ENCODE measurements at regions not wholly inside any gene's neighbourhood (a gene's known extent, or its start where the extent isn't known, plus 50 kb on each side); places are given as distances from the start of the nearest gene placed in this dataset.

- peaks cover 81% of the 10 kb centered on the region for H3K36me3 ChIP-seq (ENCODE audit: insufficient read depth, low read length)
- H3K4me3 ChIP-seq (ENCODE audit: low read length) = no peak overlapping the region
- peak overlapping the region; percentile 79 for H3K4me3 Mint-ChIP-seq
- ATAC-seq (ENCODE audit: poor library complexity) (no peak), DNase-seq (no peak)
- intact Hi-C loops (cut with DNase I, micrococcal nuclease) = no loop called here
- no peak for TF ChIP-seq CTCF (IDR thresholded peaks at IDR 0.05)
- H3K36me3 Mint-ChIP-seq (ENCODE audit: low read depth) = peaks cover 94% of the 10 kb centered on the region
- no peaks in the 10 kb centered on the region for H3K9me3 ChIP-seq (ENCODE audit: control insufficient read depth in 1 of 2, insufficient read depth in 1 of 2, low read length in 2 of 2)
- H3K9me3 Mint-ChIP-seq = no peaks in the 10 kb centered on the region
- no peaks in the 10 kb centered on the region for H3K27me3 Mint-ChIP-seq
- H3K4me1 ChIP-seq (ENCODE audit: insufficient read depth, low read length) = peaks cover 99% of the 10 kb centered on the region
- peak overlapping the region; percentile 54 to 62 for H3K27ac ChIP-seq (ENCODE audit: low read depth in 1 of 2, low read length in 2 of 2)
- ChIA-PET CTCF (interaction anchor here (1.5 to 3.2 kb wide), 3 partner anchors 12 to 71 kb away, joined by 3 to 15 read pairs (median 12); no protein-coding TSS in a partner anchor), POLR2A (interaction anchor here (1.1 to 9.9 kb wide), 12 partner anchors 10 to 487 kb away, joined by 3 to 90 read pairs (median 14); partner anchors contain the start of gene TNRC6C)
- H3K27me3 ChIP-seq (ENCODE audit: control insufficient read depth in 1 of 2, insufficient read depth in 2 of 2, low read length in 2 of 2) = no peaks in the 10 kb centered on the region
- H3K27ac Mint-ChIP-seq = peak overlapping the region; percentile 97
- peaks cover 96% of the 10 kb centered on the region for H3K4me1 Mint-ChIP-seq (ENCODE audit: low read depth)
Observed at GRCh38 chr17:77470800-77471733, 330.3 kb downstream of the SEC14L1 start.

DNA sequence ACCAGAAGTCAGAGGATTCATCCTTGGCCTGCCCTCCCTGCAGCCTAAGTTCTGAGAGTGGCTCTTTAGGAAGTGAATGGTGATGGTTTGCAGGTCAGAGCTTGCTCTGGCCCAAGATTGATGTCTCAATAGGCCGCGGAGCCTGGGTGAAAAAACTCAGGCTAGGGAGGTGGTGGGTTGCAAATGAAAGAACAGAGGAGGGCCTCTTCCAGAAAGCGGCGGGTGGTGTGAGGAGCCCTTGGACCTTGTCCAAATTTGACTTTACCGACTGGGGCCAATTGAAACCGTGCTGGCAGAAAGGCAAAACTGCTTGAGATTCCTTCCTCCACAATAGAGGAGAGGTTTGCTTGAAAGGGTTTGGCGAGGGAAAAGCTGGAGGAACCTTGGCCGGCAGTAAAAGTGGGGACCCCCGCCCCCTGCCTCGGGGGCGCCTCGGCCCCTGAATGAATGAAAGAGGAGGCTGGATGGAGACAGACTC is 331.3 kb downstream of the SEC14L1 start:
- DNase-seq (no peak), ATAC-seq (ENCODE audit: poor library complexity) (no peak)
- ChIA-PET CTCF (interaction anchor here (1.0 to 3.2 kb wide), 7 partner anchors 13 to 147 kb away, joined by 3 to 15 read pairs (median 3); no protein-coding TSS in a partner anchor), POLR2A (interaction anchor here (0.9 to 9.9 kb wide), 18 partner anchors 11 to 486 kb away, joined by 3 to 90 read pairs (median 6); partner anchors contain the start of gene TNRC6C)
- intact Hi-C loops (cut with DNase I, micrococcal nuclease) = loop anchor here in 1 of 2 experiments (2.0 kb wide), 1 partner anchor 41 kb away; no protein-coding TSS in a partner anchor
- Mint-ChIP-seq H3K27ac (peak overlapping the region; percentile 97), H3K27me3 (no peaks in the 10 kb centered on the region), H3K36me3 (ENCODE audit: low read depth) (peaks cover 89% of the 10 kb centered on the region), H3K4me1 (ENCODE audit: low read depth) (peaks cover 96% of the 10 kb centered on the region), H3K9me3 (no peaks in the 10 kb centered on the region), H3K4me3 (peak overlapping the region; percentile 79)
- Histone ChIP-seq H3K27me3 (ENCODE audit: control insufficient read depth in 1 of 2, insufficient read depth in 2 of 2, low read length in 2 of 2) (no peaks in the 10 kb centered on the region), H3K4me3 (ENCODE audit: low read length) (peak overlapping the region; percentile 25), H3K27ac (ENCODE audit: low read depth in 1 of 2, low read length in 2 of 2) (peak overlapping the region; percentile 40 to 62), H3K4me1 (ENCODE audit: insufficient read depth, low read length) (peaks cover 99% of the 10 kb centered on the region), H3K36me3 (ENCODE audit: insufficient read depth, low read length) (peaks cover 83% of the 10 kb centered on the region), H3K9me3 (ENCODE audit: control insufficient read depth in 1 of 2, insufficient read depth in 1 of 2, low read length in 2 of 2) (no peaks in the 10 kb centered on the region)
- no peak for TF ChIP-seq CTCF (IDR thresholded peaks at IDR 0.05)

GRCh38 chr17:77472468-77473310 is 331.9 kb downstream of the SEC14L1 start:
- intact Hi-C loops (cut with DNase I, micrococcal nuclease) = loop anchor here in 1 of 2 experiments (2.0 kb wide), 1 partner anchor 42 kb away; no protein-coding TSS in a partner anchor
- Histone ChIP-seq H3K36me3 (ENCODE audit: insufficient read depth, low read length) (peaks cover 83% of the 10 kb centered on the region), H3K9me3 (ENCODE audit: control insufficient read depth in 1 of 2, insufficient read depth in 1 of 2, low read length in 2 of 2) (no peaks in the 10 kb centered on the region), H3K4me3 (ENCODE audit: low read length) (peak overlapping the region; percentile 25), H3K4me1 (ENCODE audit: insufficient read depth, low read length) (peaks cover 99% of the 10 kb centered on the region), H3K27ac (ENCODE audit: low read depth in 1 of 2, low read length in 2 of 2) (peak overlapping the region; percentile 40 to 62), H3K27me3 (ENCODE audit: control insufficient read depth in 1 of 2, insufficient read depth in 2 of 2, low read length in 2 of 2) (no peaks in the 10 kb centered on the region)
- Mint-ChIP-seq H3K36me3 (ENCODE audit: low read depth) (peaks cover 94% of the 10 kb centered on the region), H3K4me3 (peak overlapping the region; percentile 79), H3K4me1 (ENCODE audit: low read depth) (peaks cover 100% of the 10 kb centered on the region), H3K27ac (peak overlapping the region; percentile 97), H3K9me3 (no peaks in the 10 kb centered on the region), H3K27me3 (no peaks in the 10 kb centered on the region)
- no peak for TF ChIP-seq CTCF (IDR thresholded peaks at IDR 0.05)
- DNase-seq = peak in 1 of 14 experiments; percentile 30
- ChIA-PET POLR2A (interaction anchor here (0.9 to 9.9 kb wide), 17 partner anchors 11 to 486 kb away, joined by 3 to 90 read pairs (median 7); partner anchors contain the start of gene TNRC6C), CTCF (interaction anchor here (1.0 to 3.2 kb wide), 8 partner anchors 13 to 147 kb away, joined by 3 to 15 read pairs (median 4); no protein-coding TSS in a partner anchor)
- ATAC-seq (ENCODE audit: poor library complexity) = peak; percentile 19
